ENCODE measurements at regions not wholly inside any gene's neighbourhood (a gene's known extent, or its start where the extent isn't known, plus 50 kb on each side); places are given as distances from the start of the nearest gene placed in this dataset.

GRCh38 chr2:146228020-146228393 lies 1616.8 kb upstream of the ACVR2A start:
- no peak for DNase-seq (ENCODE audit: low read depth)

GRCh38 chr2:146227152-146228019 lies 1617.4 kb upstream of the ACVR2A start:
- DNase-seq (ENCODE audit: low read depth), result no peak

- no peak for DNase-seq (ENCODE audit: low read depth)
Observed at GRCh38 chr2:146226077-146226476, 1618.8 kb upstream of the ACVR2A start.

GRCh38 chr2:146221826-146222225 lies 1623.0 kb upstream of the ACVR2A start:
- no peak for DNase-seq (ENCODE audit: low read depth)

GRCh38 chr2:146220957-146221356 lies 1623.9 kb upstream of the ACVR2A start:
- DNase-seq (ENCODE audit: low read depth), result no peak

GRCh38 chr2:146214394-146214929 lies 1630.4 kb upstream of the ACVR2A start:
- DNase-seq (ENCODE audit: low read depth), result no peak

- DNase-seq (ENCODE audit: low read depth), result no peak
Observed at GRCh38 chr2:146213674-146214073, 1631.2 kb upstream of the ACVR2A start.

- no peak for DNase-seq (ENCODE audit: low read depth)
Observed at GRCh38 chr2:146212602-146213001, 1632.2 kb upstream of the ACVR2A start.

- no peak for DNase-seq (ENCODE audit: low read depth)
Observed at GRCh38 chr2:146209842-146210275, 1635.0 kb upstream of the ACVR2A start.

GRCh38 chr2:146207901-146208300 lies 1636.9 kb upstream of the ACVR2A start:
- no peak for DNase-seq (ENCODE audit: low read depth)

GRCh38 chr2:146207417-146207816 lies 1637.4 kb upstream of the ACVR2A start:
- no peak for DNase-seq (ENCODE audit: low read depth)

GRCh38 chr2:146203064-146203624 lies 1641.7 kb upstream of the ACVR2A start:
- no peak for DNase-seq (ENCODE audit: low read depth)

GRCh38 chr2:146193619-146194018 lies 1651.2 kb upstream of the ACVR2A start:
- no peak for DNase-seq (ENCODE audit: low read depth)

GRCh38 chr2:146189541-146189940 lies 1655.3 kb upstream of the ACVR2A start:
- no peak for DNase-seq (ENCODE audit: low read depth)

- DNase-seq (ENCODE audit: low read depth), result no peak
Observed at GRCh38 chr2:146173934-146174333, 1654.0 kb upstream of the ZEB2 start.

GRCh38 chr2:146161256-146161882 lies 1641.5 kb upstream of the ZEB2 start:
- no peak for DNase-seq (ENCODE audit: low read depth)

GRCh38 chr2:146158072-146158674 lies 1638.3 kb upstream of the ZEB2 start:
- DNase-seq (ENCODE audit: low read depth), result no peak

- DNase-seq (ENCODE audit: low read depth), result no peak
Observed at GRCh38 chr2:146147448-146148012, 1627.6 kb upstream of the ZEB2 start.

GRCh38 chr2:146143971-146144370 lies 1624.1 kb upstream of the ZEB2 start:
- no peak for DNase-seq (ENCODE audit: low read depth)

GRCh38 chr2:146138820-146139219 lies 1618.9 kb upstream of the ZEB2 start:
- no peak for DNase-seq (ENCODE audit: low read depth)

- DNase-seq (ENCODE audit: low read depth), result no peak
Observed at GRCh38 chr2:146135245-146135644, 1615.3 kb upstream of the ZEB2 start.

- no peak for DNase-seq (ENCODE audit: low read depth)
Observed at GRCh38 chr2:146131785-146132184, 1611.9 kb upstream of the ZEB2 start.
